ENCODE measurements at regions not wholly inside any gene's neighbourhood (a gene's known extent, or its start where the extent isn't known, plus 50 kb on each side); places are given as distances from the start of the nearest gene placed in this dataset.

DNA sequence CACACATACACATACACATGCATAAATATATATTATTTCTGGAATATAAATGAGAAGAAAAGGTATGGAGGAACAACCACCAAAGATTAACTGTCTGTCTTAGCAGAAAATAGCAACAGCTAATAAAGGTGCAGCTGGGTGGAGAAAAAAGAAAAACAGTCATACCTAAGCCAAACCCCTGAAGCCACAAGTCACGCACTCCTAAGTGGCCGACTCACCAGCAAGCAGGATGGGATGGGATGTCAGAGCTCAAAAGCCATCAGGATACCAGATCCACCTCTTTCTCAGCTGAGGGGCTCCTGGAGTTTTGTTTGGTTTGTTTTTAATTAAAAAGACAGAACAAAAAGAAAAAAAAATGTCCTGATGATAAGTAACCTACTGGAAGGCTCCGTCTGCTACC lies 64.7 kb upstream of the HIVEP3 start:
- in situ Hi-C loops (cut with MboI; ENCODE audit: low pct_unique_long_range_greater_than_20kb, low sequenced_read_pairs, unreplicated experiment) = no loop called here
- no peak for DNase-seq (ENCODE audit: low spot score)
- TF ChIP-seq, protein P1, sequence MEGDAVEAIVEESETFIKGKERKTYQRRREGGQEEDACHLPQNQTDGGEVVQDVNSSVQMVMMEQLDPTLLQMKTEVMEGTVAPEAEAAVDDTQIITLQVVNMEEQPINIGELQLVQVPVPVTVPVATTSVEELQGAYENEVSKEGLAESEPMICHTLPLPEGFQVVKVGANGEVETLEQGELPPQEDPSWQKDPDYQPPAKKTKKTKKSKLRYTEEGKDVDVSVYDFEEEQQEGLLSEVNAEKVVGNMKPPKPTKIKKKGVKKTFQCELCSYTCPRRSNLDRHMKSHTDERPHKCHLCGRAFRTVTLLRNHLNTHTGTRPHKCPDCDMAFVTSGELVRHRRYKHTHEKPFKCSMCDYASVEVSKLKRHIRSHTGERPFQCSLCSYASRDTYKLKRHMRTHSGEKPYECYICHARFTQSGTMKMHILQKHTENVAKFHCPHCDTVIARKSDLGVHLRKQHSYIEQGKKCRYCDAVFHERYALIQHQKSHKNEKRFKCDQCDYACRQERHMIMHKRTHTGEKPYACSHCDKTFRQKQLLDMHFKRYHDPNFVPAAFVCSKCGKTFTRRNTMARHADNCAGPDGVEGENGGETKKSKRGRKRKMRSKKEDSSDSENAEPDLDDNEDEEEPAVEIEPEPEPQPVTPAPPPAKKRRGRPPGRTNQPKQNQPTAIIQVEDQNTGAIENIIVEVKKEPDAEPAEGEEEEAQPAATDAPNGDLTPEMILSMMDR (IDR thresholded peaks at IDR 0.05; ENCODE audit: extremely low read depth, insufficient read depth, missing control alignments) = no peak

DNA sequence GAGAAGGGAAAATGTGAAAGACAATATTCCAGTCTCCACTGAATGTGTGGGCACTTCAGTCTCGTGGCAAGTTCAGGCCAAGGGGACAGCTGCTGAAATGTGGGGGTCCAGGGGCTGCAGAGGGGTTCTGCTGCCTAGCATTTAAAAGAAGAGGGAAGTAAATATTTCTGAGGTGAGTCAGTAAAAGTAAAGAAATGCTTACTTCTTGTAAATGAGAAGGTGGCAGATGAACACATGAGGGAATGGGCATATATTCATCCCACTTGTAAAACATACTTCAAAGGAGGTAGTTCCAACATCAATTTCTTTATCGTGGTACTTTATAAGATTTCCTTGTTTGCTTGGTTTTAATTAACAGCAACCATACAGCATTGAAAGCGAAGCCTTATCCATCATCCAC lies 63.1 kb upstream of the HIVEP3 start:
- TF ChIP-seq, protein P1 (IDR thresholded peaks at IDR 0.05; ENCODE audit: extremely low read depth, insufficient read depth, missing control alignments) = no peak
- DNase-seq (ENCODE audit: low spot score) = no peak
- in situ Hi-C loops (cut with MboI; ENCODE audit: low pct_unique_long_range_greater_than_20kb, low sequenced_read_pairs, unreplicated experiment) = no loop called here

DNA sequence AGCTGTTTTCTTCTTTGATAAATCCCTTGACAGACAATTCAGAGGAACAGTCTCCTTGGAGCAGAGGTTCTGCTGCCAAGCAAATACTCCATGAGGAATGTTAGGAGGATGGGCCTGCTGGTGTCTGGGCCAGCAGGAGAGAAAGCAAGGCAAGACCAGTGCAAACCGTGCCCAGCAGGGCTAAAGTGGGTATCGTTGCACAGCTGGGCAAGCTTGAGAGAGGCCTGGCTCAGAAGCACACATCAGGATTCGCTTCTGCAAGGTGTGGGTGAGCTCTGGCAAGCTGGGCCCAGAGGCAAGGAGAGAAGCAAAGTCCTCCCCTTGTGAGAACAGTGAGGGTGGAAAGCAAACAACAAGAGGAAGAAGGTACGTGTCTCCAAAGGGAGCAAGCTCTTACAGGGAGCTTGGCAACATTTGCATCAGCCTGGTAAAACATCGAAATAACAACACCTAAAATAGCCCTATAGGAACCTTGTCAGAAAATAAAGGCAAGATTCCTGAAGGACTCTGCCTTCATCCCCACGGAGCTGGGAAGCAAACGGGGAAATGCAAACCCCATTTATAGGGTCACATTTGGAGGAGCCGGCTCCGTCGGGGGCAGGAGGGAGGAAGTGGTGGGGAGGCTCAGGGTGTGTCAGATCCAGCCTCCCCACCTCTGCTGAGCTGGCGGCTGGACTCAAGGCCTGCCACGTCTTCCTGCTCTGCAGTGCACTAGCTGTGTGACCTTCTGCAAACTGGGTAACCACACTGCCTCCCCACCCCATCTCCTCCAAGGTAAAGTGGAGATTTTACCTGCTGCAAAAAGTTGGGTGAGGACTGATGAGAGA lies 62.3 kb upstream of the HIVEP3 start:
- TF ChIP-seq, protein P1 (IDR thresholded peaks at IDR 0.05; ENCODE audit: extremely low read depth, insufficient read depth, missing control alignments) = no peak
- in situ Hi-C loops (cut with MboI; ENCODE audit: low pct_unique_long_range_greater_than_20kb, low sequenced_read_pairs, unreplicated experiment) = no loop called here
- no peak for DNase-seq (ENCODE audit: low spot score)

DNA sequence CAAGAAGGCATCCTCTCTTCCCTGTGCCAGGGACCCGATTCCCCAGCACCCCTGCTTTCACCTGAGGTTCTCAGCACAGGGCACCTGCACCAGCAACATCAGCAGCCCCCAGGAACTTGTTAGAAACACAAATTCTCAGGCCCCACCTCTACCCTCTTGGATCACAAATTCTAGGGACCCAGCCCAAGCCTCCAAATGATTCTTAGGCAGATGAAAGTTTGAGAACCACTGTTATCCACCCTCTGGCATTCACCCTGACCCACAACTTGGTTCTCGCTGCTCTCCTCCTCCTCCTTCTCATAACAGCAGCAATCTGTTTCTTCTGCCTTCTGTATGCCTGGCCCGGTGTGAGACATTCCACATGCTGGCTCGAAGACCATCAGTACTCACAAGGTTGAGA lies 60.3 kb upstream of the HIVEP3 start:
- TF ChIP-seq, protein P1 (IDR thresholded peaks at IDR 0.05; ENCODE audit: extremely low read depth, insufficient read depth, missing control alignments) = no peak
- in situ Hi-C loops (cut with MboI; ENCODE audit: low pct_unique_long_range_greater_than_20kb, low sequenced_read_pairs, unreplicated experiment) = no loop called here
- DNase-seq (ENCODE audit: low spot score) = no peak

DNA sequence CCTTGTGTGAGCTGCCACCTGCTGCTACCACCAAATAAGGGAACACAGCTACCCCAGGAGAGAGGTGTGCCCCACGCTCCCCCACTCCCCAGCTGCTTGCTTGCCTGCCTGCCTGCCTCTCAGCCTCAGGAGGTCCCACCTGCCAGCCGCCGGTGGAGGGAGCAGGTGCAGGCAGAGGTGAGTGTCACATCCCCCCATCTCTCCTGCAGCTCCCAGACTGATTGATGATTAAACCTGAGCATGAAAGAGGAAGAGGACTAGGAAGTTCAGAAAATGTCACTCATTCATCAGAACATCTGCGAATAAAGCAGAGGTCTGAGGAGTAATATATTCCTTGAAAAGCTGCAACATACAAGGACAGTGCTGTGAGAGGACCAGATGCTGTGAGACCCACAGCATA lies 58.6 kb upstream of the HIVEP3 start:
- TF ChIP-seq, protein P1 (IDR thresholded peaks at IDR 0.05; ENCODE audit: extremely low read depth, insufficient read depth, missing control alignments) = no peak
- in situ Hi-C loops (cut with MboI; ENCODE audit: low pct_unique_long_range_greater_than_20kb, low sequenced_read_pairs, unreplicated experiment) = no loop called here
- DNase-seq (ENCODE audit: low spot score) = no peak

DNA sequence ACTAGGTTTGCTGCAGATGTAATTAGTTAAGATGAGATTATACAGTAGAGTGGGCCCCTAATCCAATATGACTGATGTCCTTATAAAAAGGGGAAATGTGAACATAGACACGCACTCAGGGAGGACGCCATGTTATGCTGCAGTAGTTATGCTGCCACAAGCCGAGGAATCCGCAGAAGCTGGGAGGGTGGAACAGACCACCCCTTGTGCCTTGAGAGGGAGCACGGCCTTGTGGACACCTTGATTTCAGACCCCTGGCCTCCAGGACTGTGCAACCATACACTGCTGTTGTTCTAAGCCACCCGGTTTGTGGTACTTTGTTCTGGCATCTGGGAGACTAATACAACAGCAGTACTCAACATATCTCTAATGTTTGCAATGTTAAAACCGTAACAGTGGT lies 57.9 kb upstream of the HIVEP3 start:
- in situ Hi-C loops (cut with MboI; ENCODE audit: low pct_unique_long_range_greater_than_20kb, low sequenced_read_pairs, unreplicated experiment) = no loop called here
- no peak for DNase-seq (ENCODE audit: low spot score)
- TF ChIP-seq, protein P1 (IDR thresholded peaks at IDR 0.05; ENCODE audit: extremely low read depth, insufficient read depth, missing control alignments) = no peak

Data from GM13977 (cell line).